HEK293 (cell line): ENCODE measurements at regions not wholly inside any gene's neighbourhood (a gene's known extent, or its start where the extent isn't known, plus 50 kb on each side); places are given as distances from the start of the nearest gene placed in this dataset.
A peak's percentile ranks its signal among the peaks of the same experiment; 100 is the strongest.

Experiments used
- CTCF ChIA-PET: fragments of 350-600 bp; formaldehyde crosslinking; extraction: SDS; loops from one replicate; lab custom pipeline; 2021; ENCODE audit warnings: antibody characterized with exemption; lab: Yijun Ruan, JAX
- POLR2A ChIA-PET: fragments of 300-600 bp; formaldehyde crosslinking; extraction: SDS; loops from one replicate; lab custom pipeline; 2020; ENCODE audit warnings: antibody characterized with exemption, inconsistent platforms; lab: Yijun Ruan, JAX
- H3K27ac ChIP-seq: fragments of 200-500 bp; sonication (Bioruptor generic); 2 replicates; pipeline ENCODE4 v1.5.1; 2014; ENCODE audit warnings: low read depth, low read length, control low read depth, inconsistent platforms; ENCODE audit errors: extremely low read depth
- H3K36me3 ChIP-seq, 2 experiments: fragments of 200-500 bp in 1 of 2; sonication (Bioruptor generic) in 1 of 2; 1 replicate in 1 of 2; 2 replicates in 1 of 2; pipeline ENCODE4 v1.5.1; 2014 to 2017; ENCODE audit warnings: inconsistent platforms in 2 of 2, low read length in 2 of 2; ENCODE audit not compliant: control insufficient read depth in 2 of 2, insufficient read depth in 1 of 2
- H3K4me1 ChIP-seq: fragments of 200-500 bp; sonication (Bioruptor generic); 2 replicates; pipeline ENCODE4 v1.5.1; 2014; ENCODE audit warnings: mild to moderate bottlenecking, low read length, inconsistent platforms; ENCODE audit not compliant: control insufficient read depth, insufficient read depth
- H3K4me3 ChIP-seq: 2 replicates; pipeline ENCODE4 v1.5.1; 2011; ENCODE audit warnings: low read depth, mild to moderate bottlenecking, control low read depth, low read length, moderate library complexity
- H3K9me3 ChIP-seq: fragments of 200-500 bp; sonication (Bioruptor generic); 2 replicates; pipeline ENCODE4 v1.5.1; 2014; ENCODE audit warnings: low read depth, low read length, inconsistent platforms; ENCODE audit not compliant: control insufficient read depth, insufficient read depth
- EGR2 ChIP-seq: fragments of 450-650 bp; formaldehyde crosslinking; IDR thresholded peaks from 2 replicates; pipeline ENCODE4 v1.5.1; 2016; ENCODE audit warnings: low read depth, missing biosample characterization, missing genetic modification characterization
- GFI1B ChIP-seq: fragments of 450-650 bp; formaldehyde crosslinking; IDR thresholded peaks from 2 replicates; pipeline ENCODE4 v1.5.1; 2016; ENCODE audit warnings: missing biosample characterization, missing genetic modification characterization
- GLI2 ChIP-seq: fragments of 450-650 bp; formaldehyde crosslinking; IDR thresholded peaks from 2 replicates; pipeline ENCODE4; 2017; ENCODE audit warnings: missing biosample characterization, missing genetic modification characterization, low read depth, borderline replicate concordance
- GLI4 ChIP-seq: fragments of 450-650 bp; formaldehyde crosslinking; IDR thresholded peaks from 2 replicates; pipeline ENCODE4 v1.5.1; 2016; ENCODE audit warnings: missing biosample characterization, missing genetic modification characterization
- KLF10 ChIP-seq: fragments of 450-650 bp; IDR thresholded peaks from 2 replicates; pipeline ENCODE4 v1.5.1; 2018; ENCODE audit warnings: missing biosample characterization, mild to moderate bottlenecking, missing genetic modification characterization
- SCRT2 ChIP-seq: fragments of 450-650 bp; formaldehyde crosslinking; IDR thresholded peaks from 2 replicates; pipeline ENCODE4 v1.5.1; 2016; ENCODE audit warnings: missing biosample characterization, missing genetic modification characterization
- SETDB1 ChIP-seq: IDR thresholded peaks from one replicate; pipeline ENCODE4 v1.6.1; 2017; ENCODE audit warnings: mild to moderate bottlenecking, low read length, moderate library complexity, mixed read lengths; ENCODE audit not compliant: insufficient read length
- TCF7L2 ChIP-seq: IDR thresholded peaks from 2 replicates; pipeline ENCODE4 v1.6.1; 2011; ENCODE audit warnings: low read depth, mild to moderate bottlenecking, inconsistent platforms, low read length, moderate library complexity, borderline replicate concordance
- ZBTB7A ChIP-seq: fragments of 450-650 bp; formaldehyde crosslinking; IDR thresholded peaks from 2 replicates; pipeline ENCODE4 v1.5.1; 2016; ENCODE audit warnings: low read depth, missing biosample characterization, missing genetic modification characterization
- ZEB2 ChIP-seq: fragments of 450-650 bp; formaldehyde crosslinking; IDR thresholded peaks from 2 replicates; pipeline ENCODE4 v1.5.1; 2016; ENCODE audit warnings: missing biosample characterization, missing genetic modification characterization
- ZFHX2 ChIP-seq: fragments of 450-650 bp; formaldehyde crosslinking; conservative IDR thresholded peaks from 2 replicates; pipeline ENCODE4 v1.5.1; 2016; ENCODE audit warnings: missing biosample characterization, missing genetic modification characterization
- ZFP69B ChIP-seq: fragments of 450-650 bp; formaldehyde crosslinking; IDR thresholded peaks from 2 replicates; pipeline ENCODE4 v1.5.1; 2016; ENCODE audit warnings: missing biosample characterization, missing genetic modification characterization
- ZNF16 ChIP-seq: fragments of 450-650 bp; formaldehyde crosslinking; IDR thresholded peaks from 2 replicates; pipeline ENCODE4 v1.5.1; 2016; ENCODE audit warnings: low read depth, missing biosample characterization, missing genetic modification characterization
- ZNF239 ChIP-seq: fragments of 450-650 bp; formaldehyde crosslinking; IDR thresholded peaks from 2 replicates; pipeline ENCODE4 v1.5.1; 2016; ENCODE audit warnings: missing biosample characterization, missing genetic modification characterization
- ZNF391 ChIP-seq: fragments of 450-650 bp; formaldehyde crosslinking; IDR thresholded peaks from 2 replicates; pipeline ENCODE4 v1.5.1; 2016; ENCODE audit warnings: low read depth, missing biosample characterization, missing genetic modification characterization, borderline replicate concordance
- ZNF585B ChIP-seq: fragments of 450-650 bp; formaldehyde crosslinking; IDR thresholded peaks from 2 replicates; pipeline ENCODE4 v1.5.1; 2016; ENCODE audit warnings: missing biosample characterization, missing genetic modification characterization
- ZNF610 ChIP-seq: fragments of 450-650 bp; formaldehyde crosslinking; IDR thresholded peaks from 2 replicates; pipeline ENCODE4 v1.5.1; 2016; ENCODE audit warnings: missing biosample characterization, missing genetic modification characterization, borderline replicate concordance
- ZNF629 ChIP-seq: fragments of 450-650 bp; formaldehyde crosslinking; IDR thresholded peaks from 2 replicates; pipeline ENCODE4 v1.5.1; 2017; ENCODE audit warnings: missing biosample characterization, missing genetic modification characterization
- ZNF707 ChIP-seq: fragments of 450-650 bp; formaldehyde crosslinking; IDR thresholded peaks from 2 replicates; pipeline ENCODE4 v1.5.1; 2016; ENCODE audit warnings: missing biosample characterization, missing genetic modification characterization
- ZNF76 ChIP-seq: fragments of 450-650 bp; formaldehyde crosslinking; IDR thresholded peaks from 2 replicates; pipeline ENCODE4; 2016; ENCODE audit warnings: low read depth, missing biosample characterization, missing genetic modification characterization, borderline replicate concordance
- ZNF768 ChIP-seq: fragments of 450-650 bp; formaldehyde crosslinking; IDR thresholded peaks from 2 replicates; pipeline ENCODE4 v1.5.1; 2018; ENCODE audit warnings: missing biosample characterization, mild to moderate bottlenecking, missing genetic modification characterization
- TF ChIP-seq, protein P1 (sequence below): fragments of 450-650 bp; formaldehyde crosslinking; IDR thresholded peaks from 2 replicates; pipeline ENCODE4 v1.5.1; 2017; ENCODE audit warnings: missing biosample characterization, missing genetic modification characterization
- TF ChIP-seq, protein P2 (sequence below): fragments of 450-650 bp; formaldehyde crosslinking; IDR thresholded peaks from 2 replicates; pipeline ENCODE4 v1.5.1; 2017; ENCODE audit warnings: missing biosample characterization, missing genetic modification characterization

DNA sequence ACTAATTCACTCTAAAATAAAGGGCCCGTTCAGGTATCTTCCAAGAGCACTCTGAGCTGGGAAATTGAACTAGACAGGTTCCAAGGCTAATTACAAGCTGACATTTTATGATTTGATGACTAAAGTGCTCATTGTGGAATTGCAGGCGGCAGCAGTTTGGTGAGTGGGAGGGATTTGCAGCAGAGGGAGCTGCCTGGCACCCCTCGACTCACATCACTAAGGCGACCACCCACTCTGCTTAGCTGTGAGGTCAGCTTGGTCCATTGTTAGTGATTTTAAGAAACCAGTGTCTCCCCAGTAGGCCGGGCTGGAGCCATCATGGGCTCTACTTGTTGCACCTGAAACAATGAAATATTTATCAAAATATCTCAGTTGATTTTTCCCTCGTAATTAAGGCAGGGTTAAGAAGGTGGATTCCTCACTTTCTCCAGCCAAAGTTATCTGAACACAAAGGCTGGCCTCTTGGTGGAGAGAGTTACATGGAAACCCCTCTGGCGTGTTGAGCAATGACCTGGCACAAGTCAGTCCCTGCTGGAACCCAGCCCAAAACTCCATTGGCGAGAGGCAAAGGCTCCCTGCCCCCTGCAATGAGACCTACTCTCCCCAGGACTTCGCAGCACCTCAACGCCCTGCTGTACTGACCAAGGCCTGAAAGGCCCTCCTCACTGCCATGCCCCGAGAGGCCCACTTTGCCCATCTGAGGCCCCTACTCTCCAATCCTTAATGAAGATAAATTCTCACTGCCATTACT lies 65.0 kb upstream of the ATP2B2 start:
- H3K9me3 ChIP-seq: no peaks in the 10 kb centered on the region
- CTCF ChIA-PET: interaction anchor here (0.5 kb wide), 1 partner anchor 201 kb away, joined by 4 read pairs; no protein-coding TSS in a partner anchor
- H3K27ac ChIP-seq: no peak overlapping the region
- H3K4me1 ChIP-seq: no peaks in the 10 kb centered on the region
- no peak overlapping the region for H3K4me3 ChIP-seq
- POLR2A ChIA-PET: no interaction called here
- H3K36me3 ChIP-seq: no peaks in the 10 kb centered on the region
- TF ChIP-seq ZNF76 (tag by site-specific recombination) (no peak), ZNF16 (tag by site-specific recombination) (no peak), ZBTB7A (tag by site-specific recombination) (no peak), GFI1B (tag by site-specific recombination) (no peak), EGR2 (peak; percentile 37; the same call in 1 of the 2 replicates), ZFP69B (tag by site-specific recombination) (no peak), ZNF585B (tag by site-specific recombination) (no peak), SCRT2 (peak; percentile 28; the same call in 1 of the 2 replicates), ZNF391 (no peak), ZNF239 (no peak), ZFHX2 (tag by site-specific recombination) (peak; percentile 70), ZNF629 (tag by site-specific recombination) (no peak), ZEB2 (tag by site-specific recombination) (no peak), KLF10 (no peak), ZNF768 (tag by site-specific recombination) (no peak)

DNA sequence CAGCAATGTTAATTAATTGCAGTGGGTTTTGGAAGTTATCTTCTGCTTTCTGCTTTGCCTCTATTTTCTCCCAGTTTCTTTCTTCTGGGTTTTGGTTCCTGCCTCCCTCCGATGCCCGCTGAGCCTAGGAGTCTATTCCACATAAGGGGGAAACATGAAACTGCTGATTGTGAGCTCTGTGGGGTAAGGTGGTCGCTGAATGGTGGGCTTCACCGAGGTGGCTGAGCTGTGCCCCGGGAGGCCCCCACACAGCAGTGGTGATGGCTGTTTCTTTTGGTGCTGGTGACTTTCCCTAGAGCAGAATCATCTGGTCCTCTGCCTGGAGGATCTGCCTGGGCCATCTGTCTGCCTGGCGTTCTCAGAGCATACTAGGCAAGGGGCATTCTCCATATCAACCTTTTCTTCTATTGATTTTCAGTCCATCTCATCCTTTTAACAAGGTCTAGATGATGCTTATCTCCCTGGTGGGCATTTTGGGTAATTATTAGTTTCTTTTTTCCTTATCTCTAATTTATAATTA lies 68.8 kb upstream of the ATP2B2 start:
- H3K4me1 ChIP-seq: no peaks in the 10 kb centered on the region
- TF ChIP-seq SETDB1 (no peak), GLI4 (tag by site-specific recombination) (no peak), GLI2 (tag by site-specific recombination) (no peak), TCF7L2 (no peak), ZNF707 (tag by site-specific recombination) (no peak), ZNF610 (tag by site-specific recombination) (no peak), ZFP69B (tag by site-specific recombination) (no peak)
- TF ChIP-seq, protein P1, sequence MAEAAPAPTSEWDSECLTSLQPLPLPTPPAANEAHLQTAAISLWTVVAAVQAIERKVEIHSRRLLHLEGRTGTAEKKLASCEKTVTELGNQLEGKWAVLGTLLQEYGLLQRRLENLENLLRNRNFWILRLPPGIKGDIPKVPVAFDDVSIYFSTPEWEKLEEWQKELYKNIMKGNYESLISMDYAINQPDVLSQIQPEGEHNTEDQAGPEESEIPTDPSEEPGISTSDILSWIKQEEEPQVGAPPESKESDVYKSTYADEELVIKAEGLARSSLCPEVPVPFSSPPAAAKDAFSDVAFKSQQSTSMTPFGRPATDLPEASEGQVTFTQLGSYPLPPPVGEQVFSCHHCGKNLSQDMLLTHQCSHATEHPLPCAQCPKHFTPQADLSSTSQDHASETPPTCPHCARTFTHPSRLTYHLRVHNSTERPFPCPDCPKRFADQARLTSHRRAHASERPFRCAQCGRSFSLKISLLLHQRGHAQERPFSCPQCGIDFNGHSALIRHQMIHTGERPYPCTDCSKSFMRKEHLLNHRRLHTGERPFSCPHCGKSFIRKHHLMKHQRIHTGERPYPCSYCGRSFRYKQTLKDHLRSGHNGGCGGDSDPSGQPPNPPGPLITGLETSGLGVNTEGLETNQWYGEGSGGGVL (tag by site-specific recombination): no peak
- TF ChIP-seq, protein P2, sequence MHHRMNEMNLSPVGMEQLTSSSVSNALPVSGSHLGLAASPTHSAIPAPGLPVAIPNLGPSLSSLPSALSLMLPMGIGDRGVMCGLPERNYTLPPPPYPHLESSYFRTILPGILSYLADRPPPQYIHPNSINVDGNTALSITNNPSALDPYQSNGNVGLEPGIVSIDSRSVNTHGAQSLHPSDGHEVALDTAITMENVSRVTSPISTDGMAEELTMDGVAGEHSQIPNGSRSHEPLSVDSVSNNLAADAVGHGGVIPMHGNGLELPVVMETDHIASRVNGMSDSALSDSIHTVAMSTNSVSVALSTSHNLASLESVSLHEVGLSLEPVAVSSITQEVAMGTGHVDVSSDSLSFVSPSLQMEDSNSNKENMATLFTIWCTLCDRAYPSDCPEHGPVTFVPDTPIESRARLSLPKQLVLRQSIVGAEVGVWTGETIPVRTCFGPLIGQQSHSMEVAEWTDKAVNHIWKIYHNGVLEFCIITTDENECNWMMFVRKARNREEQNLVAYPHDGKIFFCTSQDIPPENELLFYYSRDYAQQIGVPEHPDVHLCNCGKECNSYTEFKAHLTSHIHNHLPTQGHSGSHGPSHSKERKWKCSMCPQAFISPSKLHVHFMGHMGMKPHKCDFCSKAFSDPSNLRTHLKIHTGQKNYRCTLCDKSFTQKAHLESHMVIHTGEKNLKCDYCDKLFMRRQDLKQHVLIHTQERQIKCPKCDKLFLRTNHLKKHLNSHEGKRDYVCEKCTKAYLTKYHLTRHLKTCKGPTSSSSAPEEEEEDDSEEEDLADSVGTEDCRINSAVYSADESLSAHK (tag by site-specific recombination): 0 out of 2 replicates have a peak, but pooled peaks have one; percentile 35
- TF ChIP-seq, all 188 proteins: peak for 1
- ChIA-PET POLR2A (no interaction called here), CTCF (interaction anchor here (0.6 to 0.7 kb wide), 2 partner anchors 10 to 166 kb away, joined by 3 to 5 read pairs; no protein-coding TSS in a partner anchor)
- H3K4me3 ChIP-seq: no peak overlapping the region
- H3K36me3 ChIP-seq: no peaks in the 10 kb centered on the region
- H3K9me3 ChIP-seq: no peaks in the 10 kb centered on the region
- H3K27ac ChIP-seq: no peak overlapping the region
